ENCODE measurements at regions not wholly inside any gene's neighbourhood (a gene's known extent, or its start where the extent isn't known, plus 50 kb on each side); places are given as distances from the start of the nearest gene placed in this dataset.

DNA sequence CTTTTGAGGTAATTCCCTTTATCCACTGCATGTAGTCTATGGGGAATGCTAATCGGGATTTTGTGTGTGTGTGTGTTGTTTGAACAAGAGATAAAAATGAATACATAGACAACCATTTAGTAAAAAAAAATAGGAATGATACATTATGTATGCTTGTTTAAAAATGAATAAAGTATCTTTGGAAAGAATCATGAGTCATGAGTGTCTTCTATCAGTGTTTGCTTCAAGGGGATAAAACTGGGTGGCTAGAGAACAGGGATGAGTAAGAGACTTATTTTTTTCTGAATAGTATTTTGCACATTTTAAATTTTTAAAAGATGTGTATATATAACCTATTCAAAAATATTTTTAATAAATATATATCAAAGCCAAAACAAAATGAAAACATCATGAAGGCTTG, 839.4 kb upstream of the ADGRL4 start:
- Mint-ChIP-seq H3K36me3 (ENCODE audit: low read depth) (no peaks in the 10 kb centered on the region), H3K27ac (no peak overlapping the region), H3K27me3 (no peaks in the 10 kb centered on the region), H3K4me3 (no peak overlapping the region), H3K4me1 (no peaks in the 10 kb centered on the region)
- H3K9me3 ChIP-seq (ENCODE audit: control insufficient read depth, low read length, poor library complexity, severe bottlenecking): no peaks in the 10 kb centered on the region
- no peak for DNase-seq
- no peak for ATAC-seq

DNA sequence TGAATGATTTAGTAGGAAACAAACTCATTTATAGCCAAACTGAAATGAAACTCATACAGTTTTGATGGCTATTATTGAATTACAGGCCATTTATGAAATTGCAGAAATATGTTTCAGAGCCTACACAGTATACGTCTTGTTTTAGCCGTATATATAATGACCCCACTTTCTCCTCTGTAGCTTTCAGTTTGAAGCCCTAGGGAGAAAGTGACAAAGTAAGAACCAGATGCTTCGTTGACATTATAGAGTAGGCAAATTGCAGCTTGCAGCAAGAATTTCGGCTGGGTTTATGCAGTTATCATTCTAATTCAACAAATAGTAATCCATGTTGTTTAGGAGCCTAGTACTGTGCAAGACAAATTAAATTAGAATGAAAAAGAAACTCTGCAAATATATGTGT, 836.3 kb upstream of the ADGRL4 start:
- no peaks in the 10 kb centered on the region for H3K9me3 ChIP-seq (ENCODE audit: control insufficient read depth, low read length, poor library complexity, severe bottlenecking)
- Mint-ChIP-seq H3K4me1 (no peaks in the 10 kb centered on the region), H3K27me3 (no peaks in the 10 kb centered on the region), H3K4me3 (no peak overlapping the region), H3K27ac (no peak overlapping the region), H3K36me3 (ENCODE audit: low read depth) (no peaks in the 10 kb centered on the region)
- ATAC-seq: no peak
- no peak for DNase-seq

DNA sequence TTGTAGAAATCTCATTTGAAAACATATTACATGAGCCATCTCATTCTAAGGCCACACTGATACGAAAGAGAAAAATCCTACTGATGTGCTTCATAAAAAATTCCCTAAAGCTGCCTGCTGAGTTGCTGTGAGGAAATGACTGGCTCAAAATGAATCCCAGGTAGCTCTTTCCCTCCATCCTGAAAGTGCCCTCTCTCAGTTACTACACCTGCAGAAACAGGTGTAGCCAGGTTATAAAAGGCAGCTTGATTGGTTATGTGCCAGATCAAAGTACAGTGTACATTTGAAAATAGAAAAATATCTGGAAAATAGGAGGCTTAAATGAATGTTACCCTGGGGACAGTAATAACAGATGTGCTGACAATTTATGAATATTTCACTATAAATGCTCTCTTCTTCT, 833.4 kb upstream of the ADGRL4 start:
- Mint-ChIP-seq H3K27ac (no peak overlapping the region), H3K4me3 (no peak overlapping the region), H3K4me1 (no peaks in the 10 kb centered on the region), H3K36me3 (ENCODE audit: low read depth) (no peaks in the 10 kb centered on the region), H3K27me3 (no peaks in the 10 kb centered on the region)
- ATAC-seq (no peak), DNase-seq (no peak)
- no peaks in the 10 kb centered on the region for H3K9me3 ChIP-seq (ENCODE audit: control insufficient read depth, low read length, poor library complexity, severe bottlenecking)

- DNase-seq (no peak), ATAC-seq (no peak)
- Mint-ChIP-seq H3K27me3 (no peaks in the 10 kb centered on the region), H3K4me3 (no peak overlapping the region), H3K27ac (no peak overlapping the region), H3K4me1 (no peaks in the 10 kb centered on the region), H3K36me3 (ENCODE audit: low read depth) (no peaks in the 10 kb centered on the region)
- H3K9me3 ChIP-seq (ENCODE audit: control insufficient read depth, low read length, poor library complexity, severe bottlenecking): no peaks in the 10 kb centered on the region
These were observed 820.9 kb upstream of the ADGRL4 start for GRCh38 chr1:79827446-79827845.

DNA sequence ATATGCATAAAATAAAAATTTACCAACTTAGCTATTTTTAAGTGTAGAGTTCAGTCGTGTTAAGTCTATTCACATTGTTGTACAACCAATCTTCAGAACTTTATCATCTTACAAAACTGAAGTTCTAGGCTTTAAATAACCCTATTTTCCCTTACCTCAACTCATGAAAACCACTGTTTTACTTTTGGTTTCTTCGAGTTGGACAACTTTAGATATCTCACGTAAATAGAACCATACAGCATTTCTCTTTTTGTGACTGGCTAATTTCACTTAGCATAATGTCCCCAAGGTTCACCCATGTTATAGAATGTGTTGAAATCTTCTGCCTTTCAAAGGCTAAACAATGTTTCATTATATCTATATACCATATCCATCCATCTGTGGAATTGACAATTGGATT, 819.0 kb upstream of the ADGRL4 start:
- no peaks in the 10 kb centered on the region for H3K27me3 Mint-ChIP-seq
- ATAC-seq: no peak
- no peak overlapping the region for H3K27ac Mint-ChIP-seq
- H3K4me3 Mint-ChIP-seq: no peak overlapping the region
- DNase-seq: no peak
- H3K9me3 ChIP-seq (ENCODE audit: control insufficient read depth, low read length, poor library complexity, severe bottlenecking): no peaks in the 10 kb centered on the region
- no peaks in the 10 kb centered on the region for H3K36me3 Mint-ChIP-seq (ENCODE audit: low read depth)
- H3K4me1 Mint-ChIP-seq: no peaks in the 10 kb centered on the region

- no peak overlapping the region for H3K4me3 Mint-ChIP-seq
- DNase-seq: no peak
- H3K9me3 ChIP-seq (ENCODE audit: control insufficient read depth, low read length, poor library complexity, severe bottlenecking): no peaks in the 10 kb centered on the region
- no peaks in the 10 kb centered on the region for H3K27me3 Mint-ChIP-seq
- no peak for ATAC-seq
- no peak overlapping the region for H3K27ac Mint-ChIP-seq
- H3K4me1 Mint-ChIP-seq: no peaks in the 10 kb centered on the region
- H3K36me3 Mint-ChIP-seq (ENCODE audit: low read depth): no peaks in the 10 kb centered on the region
These were observed 815.5 kb upstream of the ADGRL4 start for GRCh38 chr1:79822053-79822452.

DNA sequence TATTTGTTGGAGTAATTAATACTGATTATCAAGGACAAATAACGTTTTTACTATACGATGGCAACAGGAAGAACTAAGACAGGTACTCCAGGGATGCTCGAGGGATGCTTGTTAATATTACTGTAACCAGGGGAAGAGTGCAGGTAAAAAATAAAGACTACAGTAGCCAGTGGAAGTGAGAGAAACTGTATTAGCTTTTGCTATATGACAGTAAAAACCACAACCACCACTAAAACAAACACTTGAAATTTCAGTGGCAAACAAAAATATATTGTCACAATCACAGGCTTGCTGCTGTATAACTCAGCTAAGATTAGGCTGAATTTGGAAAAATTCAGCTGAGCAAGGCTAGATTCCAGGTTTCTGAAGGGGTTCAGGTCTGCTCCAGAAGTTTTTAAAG, 812.6 kb upstream of the ADGRL4 start:
- H3K9me3 ChIP-seq (ENCODE audit: control insufficient read depth, low read length, poor library complexity, severe bottlenecking): no peaks in the 10 kb centered on the region
- no peak overlapping the region for H3K4me3 Mint-ChIP-seq
- H3K27me3 Mint-ChIP-seq: no peaks in the 10 kb centered on the region
- DNase-seq: no peak
- no peak for ATAC-seq
- no peaks in the 10 kb centered on the region for H3K4me1 Mint-ChIP-seq
- H3K27ac Mint-ChIP-seq: no peak overlapping the region
- H3K36me3 Mint-ChIP-seq (ENCODE audit: low read depth): no peaks in the 10 kb centered on the region

GRCh38 chr1:79817031-79817560, 810.6 kb upstream of the ADGRL4 start:
- no peaks in the 10 kb centered on the region for H3K9me3 ChIP-seq (ENCODE audit: control insufficient read depth, low read length, poor library complexity, severe bottlenecking)
- Mint-ChIP-seq H3K36me3 (ENCODE audit: low read depth) (no peaks in the 10 kb centered on the region), H3K27ac (no peak overlapping the region), H3K4me1 (no peaks in the 10 kb centered on the region), H3K27me3 (no peaks in the 10 kb centered on the region), H3K4me3 (no peak overlapping the region)
- ATAC-seq (no peak), DNase-seq (no peak)

GRCh38 chr1:79815115-79815514, 808.6 kb upstream of the ADGRL4 start:
- Mint-ChIP-seq H3K4me1 (no peaks in the 10 kb centered on the region), H3K4me3 (no peak overlapping the region), H3K27me3 (no peaks in the 10 kb centered on the region), H3K27ac (no peak overlapping the region), H3K36me3 (ENCODE audit: low read depth) (no peaks in the 10 kb centered on the region)
- DNase-seq (no peak), ATAC-seq (no peak)
- H3K9me3 ChIP-seq (ENCODE audit: control insufficient read depth, low read length, poor library complexity, severe bottlenecking): peaks cover under 1% of the 10 kb centered on the region

DNA sequence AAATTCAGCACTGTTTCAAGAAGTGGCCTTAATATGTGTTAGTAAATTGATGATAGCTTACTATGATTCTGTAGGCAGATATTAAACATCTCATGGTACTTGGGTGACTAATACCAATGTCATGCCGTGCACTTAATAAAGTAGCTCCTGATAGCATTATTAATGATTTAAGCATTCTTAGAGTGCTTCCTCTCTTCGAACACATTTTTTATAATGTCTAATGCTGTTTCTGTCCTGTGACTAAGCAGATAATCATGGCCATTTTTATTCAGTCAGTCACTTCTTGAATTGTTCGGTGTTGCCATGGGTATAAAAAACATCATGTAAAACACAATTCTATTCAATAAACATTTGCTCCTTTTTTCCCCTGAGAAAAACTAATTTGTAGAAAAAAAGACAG, 804.6 kb upstream of the ADGRL4 start:
- peaks cover 2% of the 10 kb centered on the region for H3K9me3 ChIP-seq (ENCODE audit: control insufficient read depth, low read length, poor library complexity, severe bottlenecking)
- Mint-ChIP-seq H3K27ac (no peak overlapping the region), H3K27me3 (no peaks in the 10 kb centered on the region), H3K36me3 (ENCODE audit: low read depth) (no peaks in the 10 kb centered on the region), H3K4me1 (no peaks in the 10 kb centered on the region), H3K4me3 (no peak overlapping the region)
- ATAC-seq: no peak
- no peak for DNase-seq

DNA sequence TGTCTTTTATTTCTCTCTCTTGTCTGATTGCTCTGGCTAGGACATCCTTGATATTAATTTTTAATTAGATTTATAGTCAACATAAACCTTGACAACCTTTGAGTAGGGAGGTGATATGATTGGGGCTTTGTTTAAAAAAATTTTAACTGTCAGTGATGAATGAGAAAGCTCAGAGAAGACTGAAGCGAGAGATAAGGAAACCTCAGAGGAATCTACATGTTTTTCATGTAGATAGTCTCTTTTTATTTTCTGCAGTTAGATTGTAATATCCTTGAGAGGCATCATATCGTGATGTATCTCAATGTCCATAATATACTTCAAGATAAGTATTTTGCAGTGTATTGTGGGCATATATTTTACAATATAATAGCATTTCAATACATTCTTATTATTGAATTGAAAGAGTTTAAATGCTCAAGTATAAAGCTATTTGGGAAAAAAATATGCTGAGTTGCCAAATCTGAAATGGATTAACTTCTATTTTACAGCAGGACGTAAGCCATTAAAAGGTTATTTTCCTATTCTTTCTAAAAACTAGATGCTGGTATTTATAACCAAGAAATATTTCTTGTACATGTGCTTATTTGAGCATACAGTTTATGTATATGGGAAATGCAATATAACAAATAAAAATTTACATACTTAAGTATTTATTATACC, 802.4 kb upstream of the ADGRL4 start:
- H3K4me3 Mint-ChIP-seq: no peak overlapping the region
- no peaks in the 10 kb centered on the region for H3K27me3 Mint-ChIP-seq
- no peaks in the 10 kb centered on the region for H3K4me1 Mint-ChIP-seq
- no peak for ATAC-seq
- no peaks in the 10 kb centered on the region for H3K36me3 Mint-ChIP-seq (ENCODE audit: low read depth)
- no peak for DNase-seq
- no peak overlapping the region for H3K27ac Mint-ChIP-seq
- H3K9me3 ChIP-seq (ENCODE audit: control insufficient read depth, low read length, poor library complexity, severe bottlenecking): peaks cover 2% of the 10 kb centered on the region

DNA sequence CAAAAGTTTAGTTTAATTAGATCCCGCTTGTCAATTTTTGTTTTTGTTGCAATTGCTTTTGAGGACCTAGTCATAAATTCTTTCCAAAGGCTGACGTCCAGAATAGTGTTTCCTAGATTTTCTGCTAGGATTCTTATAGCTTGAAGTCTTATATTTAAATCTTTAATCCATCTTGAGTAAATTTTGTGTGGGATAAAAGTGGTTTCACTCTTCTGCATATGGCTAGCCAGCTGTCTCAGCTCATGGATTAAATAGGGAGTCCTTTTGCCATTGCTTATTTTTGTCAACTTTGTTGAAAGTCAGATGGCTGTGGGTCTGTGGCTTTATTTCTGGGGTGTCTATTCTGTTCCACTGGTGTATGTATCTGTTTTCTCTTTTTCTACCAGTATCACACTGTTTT, 801.3 kb upstream of the ADGRL4 start:
- Mint-ChIP-seq H3K36me3 (ENCODE audit: low read depth) (no peaks in the 10 kb centered on the region), H3K4me1 (no peaks in the 10 kb centered on the region), H3K4me3 (no peak overlapping the region), H3K27me3 (no peaks in the 10 kb centered on the region), H3K27ac (no peak overlapping the region)
- ATAC-seq (no peak), DNase-seq (no peak)
- H3K9me3 ChIP-seq (ENCODE audit: control insufficient read depth, low read length, poor library complexity, severe bottlenecking): peaks cover 2% of the 10 kb centered on the region

GRCh38 chr1:79797487-79797886, 791.0 kb upstream of the ADGRL4 start:
- H3K36me3 Mint-ChIP-seq (ENCODE audit: low read depth): no peaks in the 10 kb centered on the region
- no peak overlapping the region for H3K4me3 Mint-ChIP-seq
- DNase-seq (no peak), ATAC-seq (no peak)
- H3K4me1 Mint-ChIP-seq: no peaks in the 10 kb centered on the region
- H3K27ac Mint-ChIP-seq: no peak overlapping the region
- H3K27me3 Mint-ChIP-seq: no peaks in the 10 kb centered on the region
- H3K9me3 ChIP-seq (ENCODE audit: control insufficient read depth, low read length, poor library complexity, severe bottlenecking): no peaks in the 10 kb centered on the region

GRCh38 chr1:79796434-79796833, 789.9 kb upstream of the ADGRL4 start:
- H3K4me3 Mint-ChIP-seq: no peak overlapping the region
- no peaks in the 10 kb centered on the region for H3K4me1 Mint-ChIP-seq
- DNase-seq (no peak), ATAC-seq (no peak)
- no peak overlapping the region for H3K27ac Mint-ChIP-seq
- no peaks in the 10 kb centered on the region for H3K27me3 Mint-ChIP-seq
- no peaks in the 10 kb centered on the region for H3K36me3 Mint-ChIP-seq (ENCODE audit: low read depth)
- no peaks in the 10 kb centered on the region for H3K9me3 ChIP-seq (ENCODE audit: control insufficient read depth, low read length, poor library complexity, severe bottlenecking)
